A673 (cell line): ENCODE measurements at regions not wholly inside any gene's neighbourhood (a gene's known extent, or its start where the extent isn't known, plus 50 kb on each side); places are given as distances from the start of the nearest gene placed in this dataset.

Experiments
- BruUV-seq: library from RNA; stranded (reverse); fragments of 400-500 nt; replicated peaks from 2 replicates; lab custom pipeline; 2021; lab: Mats Ljungman, UMichigan
- CTCF ChIA-PET: fragments of 300-600 bp; sonication (Branson Sonifier 250); formaldehyde crosslinking; loops from one replicate; lab custom pipeline; 2022; ENCODE audit warnings: antibody characterized with exemption; lab: Charles Lee
- POLR2A ChIA-PET: fragments of 300-600 bp; sonication (Branson Sonifier 250); formaldehyde crosslinking; loops from one replicate; lab custom pipeline; 2022; ENCODE audit warnings: antibody characterized with exemption; ENCODE audit not compliant: low non-redundant PET; lab: Charles Lee
- DNase-seq: peaks from one replicate; pipeline ENCODE4 v3.0.0-alpha.2; 2015; ENCODE audit warnings: low spot score
- H3K27ac ChIP-seq: fragments of 200-600 bp; sonication (generic); 2 replicates; pipeline ENCODE4 v1.5.1; 2016; ENCODE audit warnings: mixed run types, low read depth, mild to moderate bottlenecking, mixed read lengths, antibody characterized with exemption, low read length; ENCODE audit not compliant: poor library complexity, severe bottlenecking
- H3K27me3 ChIP-seq: fragments of 200-600 bp; sonication (generic); replicated peaks from 2 replicates; pipeline ENCODE4 v1.6.1; 2017; ENCODE audit warnings: mixed run types, low read depth, mild to moderate bottlenecking, mixed read lengths, antibody characterized with exemption, low read length; ENCODE audit not compliant: insufficient read depth, poor library complexity
- H3K36me3 ChIP-seq: fragments of 200-600 bp; sonication (generic); 2 replicates; pipeline ENCODE4 v1.6.1; 2016; ENCODE audit warnings: mixed run types, mild to moderate bottlenecking, mixed read lengths, antibody characterized with exemption, low read length; ENCODE audit not compliant: insufficient read depth, poor library complexity, severe bottlenecking
- H3K4me1 ChIP-seq: fragments of 200-600 bp; sonication (generic); 2 replicates; pipeline ENCODE4 v1.6.1; 2017; ENCODE audit warnings: mixed run types, mild to moderate bottlenecking, mixed read lengths, antibody characterized with exemption, low read length; ENCODE audit not compliant: insufficient read depth, poor library complexity, severe bottlenecking
- H3K4me3 ChIP-seq: fragments of 200-600 bp; sonication (generic); 2 replicates; pipeline ENCODE4 v1.5.1; 2016; ENCODE audit warnings: low read depth, mixed run types, mild to moderate bottlenecking, mixed read lengths, low read length; ENCODE audit not compliant: poor library complexity, severe bottlenecking
- H3K9me3 ChIP-seq: fragments of 200-600 bp; sonication (generic); 2 replicates; pipeline ENCODE4 v1.6.1; 2016; ENCODE audit warnings: mixed run types, low read depth, mild to moderate bottlenecking, mixed read lengths, antibody characterized with exemption, low read length; ENCODE audit not compliant: poor library complexity, severe bottlenecking
- CTCF ChIP-seq: fragments of 300-800, 200-600 bp; sonication (generic); conservative IDR thresholded peaks from 2 replicates; pipeline ENCODE4 v1.5.1; 2017; ENCODE audit warnings: low read depth, mild to moderate bottlenecking, antibody characterized with exemption, low read length, moderate library complexity, mixed read lengths
- EZH2 ChIP-seq: fragments of 200-600 bp; sonication (generic); IDR thresholded peaks from 2 replicates; pipeline ENCODE4 v1.6.1; 2017; ENCODE audit warnings: borderline replicate concordance, low read depth, mild to moderate bottlenecking, mixed read lengths, antibody characterized with exemption, low read length; ENCODE audit not compliant: poor library complexity, severe bottlenecking
- intact Hi-C: fragments of 100-400 bp; cut with micrococcal nuclease; formaldehyde crosslinking; loops from one replicate; pipeline ENCODE4 v1.10.0; 2022; ENCODE audit not compliant: unreplicated experiment

GRCh38 chr12:24759155-24759554, 189.7 kb downstream of the BCAT1 start:
- no peaks in the 10 kb centered on the region for H3K4me1 ChIP-seq
- no peak overlapping the region for H3K4me3 ChIP-seq
- H3K27ac ChIP-seq = no peak overlapping the region
- H3K36me3 ChIP-seq = no peaks in the 10 kb centered on the region
- ChIA-PET POLR2A (interaction anchor here (0.6 kb wide), 1 partner anchor 311 kb away, joined by 3 read pairs; no protein-coding TSS in a partner anchor), CTCF (no interaction called here)
- no peak for DNase-seq
- no TSS peak for BruUV-seq
- TF ChIP-seq EZH2 = no peak
- no peak for TF ChIP-seq CTCF
- intact Hi-C loops = no loop called here
- no peaks in the 10 kb centered on the region for H3K27me3 ChIP-seq
- H3K9me3 ChIP-seq = no peaks in the 10 kb centered on the region

GRCh38 chr12:24756479-24757024, 192.3 kb downstream of the BCAT1 start:
- TF ChIP-seq EZH2 (no peak), CTCF (no peak)
- DNase-seq = no peak
- no peaks in the 10 kb centered on the region for H3K4me1 ChIP-seq
- no peaks in the 10 kb centered on the region for H3K9me3 ChIP-seq
- no peak overlapping the region for H3K27ac ChIP-seq
- ChIA-PET POLR2A (no interaction called here), CTCF (no interaction called here)
- no peak overlapping the region for H3K4me3 ChIP-seq
- no peaks in the 10 kb centered on the region for H3K36me3 ChIP-seq
- no TSS peak for BruUV-seq
- no peaks in the 10 kb centered on the region for H3K27me3 ChIP-seq
- intact Hi-C loops = no loop called here

- intact Hi-C loops = no loop called here
- BruUV-seq = no TSS peak
- H3K27me3 ChIP-seq = no peaks in the 10 kb centered on the region
- ChIA-PET POLR2A (no interaction called here), CTCF (no interaction called here)
- no peak overlapping the region for H3K4me3 ChIP-seq
- no peak overlapping the region for H3K27ac ChIP-seq
- TF ChIP-seq CTCF (no peak), EZH2 (no peak)
- no peaks in the 10 kb centered on the region for H3K9me3 ChIP-seq
- H3K4me1 ChIP-seq = no peaks in the 10 kb centered on the region
- H3K36me3 ChIP-seq = no peaks in the 10 kb centered on the region
- DNase-seq = no peak
Measured at GRCh38 chr12:24754690-24755638, 193.9 kb downstream of the BCAT1 start.
